ENCODE measurements at regions not wholly inside any gene's neighbourhood (a gene's known extent, or its start where the extent isn't known, plus 50 kb on each side); places are given as distances from the start of the nearest gene placed in this dataset.

DNA sequence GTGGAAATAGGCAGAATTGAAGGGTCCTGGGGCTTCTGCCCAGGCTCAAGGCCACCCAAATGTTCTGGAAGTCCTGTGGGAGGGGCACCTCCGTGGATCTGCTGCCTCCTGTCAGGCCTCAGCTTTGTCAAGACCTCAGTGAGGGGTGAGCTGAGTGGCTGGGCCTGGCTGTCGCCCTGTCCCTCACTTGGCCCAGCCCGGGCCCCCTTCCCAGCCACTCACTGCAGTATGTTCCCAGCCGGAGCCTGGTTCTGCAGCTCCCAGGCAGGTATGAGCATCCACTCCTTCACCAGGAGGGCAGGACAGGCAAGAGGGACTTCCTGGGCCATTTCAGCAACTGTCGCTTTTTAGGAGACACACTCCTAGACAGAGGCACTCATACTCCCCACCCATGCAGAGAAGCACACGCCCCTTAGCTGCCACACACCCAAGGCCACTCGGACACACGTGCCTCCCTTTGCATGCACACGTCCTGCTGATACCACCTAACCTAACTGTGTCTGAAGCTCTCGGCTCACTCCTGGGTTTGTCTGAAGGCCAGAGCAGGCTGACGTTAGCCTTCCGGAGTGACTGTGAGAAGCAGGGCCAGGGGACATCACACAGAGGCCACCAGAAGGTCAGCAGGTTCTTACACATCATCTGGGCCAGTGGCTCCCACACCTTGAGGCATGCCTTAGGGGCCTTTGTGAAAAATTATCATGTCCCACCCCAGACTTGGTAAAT, 72.2 kb upstream of the COL13A1 start:
- no peak overlapping the region for H3K4me3 ChIP-seq (ENCODE audit: low read length in 2 of 2)
- peaks cover 0 to 23% of the 10 kb centered on the region in 2 donors for H3K4me1 ChIP-seq (ENCODE audit: control insufficient read depth in 2 of 2, insufficient read depth in 2 of 2, low read length in 2 of 2)
- H3K27me3 ChIP-seq (ENCODE audit: control insufficient read depth in 2 of 2, insufficient read depth in 1 of 2, low read length in 1 of 2): peaks cover 0 to 2% of the 10 kb centered on the region in 2 donors
- WGBS: 96% methylated on average over 12 of the region's 12 CpGs
- H3K9me3 ChIP-seq (ENCODE audit: control insufficient read depth in 2 of 2, insufficient read depth in 1 of 2, low read length in 1 of 2): no peaks in the 10 kb centered on the region
- no peak overlapping the region for H3K27ac ChIP-seq (ENCODE audit: low read depth in 1 of 2, low read length in 1 of 2)
- no peaks in the 10 kb centered on the region for H3K36me3 ChIP-seq (ENCODE audit: control insufficient read depth in 2 of 2, insufficient read depth in 2 of 2, low read length in 1 of 2)
- DNase-seq (ENCODE audit: low read depth in 6 of 9, low spot score in 9 of 9): no peak

DNA sequence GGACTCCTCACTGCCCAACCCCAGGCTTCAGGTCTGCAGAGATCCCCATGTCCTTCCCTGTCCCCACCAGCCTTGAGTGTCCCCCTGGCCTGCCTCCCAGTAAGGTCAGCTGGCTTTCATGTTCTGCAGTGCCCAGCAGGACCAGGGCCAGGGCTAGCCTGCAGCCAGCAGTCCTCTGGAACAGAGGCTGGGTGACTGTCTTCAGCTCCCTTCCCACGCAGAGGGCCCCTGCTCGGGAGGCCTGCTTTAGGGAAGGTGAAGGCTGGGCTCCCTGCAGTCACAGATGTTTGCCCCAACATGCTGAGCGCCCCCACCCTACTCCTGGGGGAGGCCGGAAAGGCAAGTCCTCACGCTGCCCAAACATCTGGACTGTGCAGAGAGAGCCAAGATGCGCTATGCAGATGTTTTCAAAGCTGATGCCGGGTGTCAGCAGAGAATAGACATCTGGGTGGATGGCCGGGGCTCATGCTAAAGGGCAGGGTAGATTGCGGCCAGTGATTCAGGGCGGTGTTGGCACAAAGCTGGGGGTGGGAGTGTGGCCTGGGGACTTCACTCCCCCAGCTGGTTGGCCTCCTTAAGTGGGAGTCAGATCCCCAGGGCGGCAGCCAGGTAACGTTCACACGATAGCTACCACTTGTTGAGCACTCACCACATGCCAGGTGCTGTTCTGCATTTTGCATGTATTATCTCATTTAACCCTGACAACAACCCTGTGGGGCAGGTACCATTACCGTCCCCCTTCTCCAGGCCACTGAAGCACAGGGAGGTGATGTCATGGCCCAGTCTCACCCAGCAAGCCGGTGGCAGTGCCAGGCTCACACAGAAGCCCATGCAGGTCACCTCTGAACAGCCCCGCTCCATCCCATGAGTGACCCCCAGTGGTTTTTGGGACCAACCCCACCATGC, 71.2 kb upstream of the COL13A1 start:
- no peak overlapping the region for H3K4me3 ChIP-seq (ENCODE audit: low read length in 2 of 2)
- no peaks in the 10 kb centered on the region for H3K9me3 ChIP-seq (ENCODE audit: control insufficient read depth in 2 of 2, insufficient read depth in 1 of 2, low read length in 1 of 2)
- H3K4me1 ChIP-seq (ENCODE audit: control insufficient read depth in 2 of 2, insufficient read depth in 2 of 2, low read length in 2 of 2): peaks cover 0 to 33% of the 10 kb centered on the region in 2 donors
- WGBS: 86% methylated on average over 16 of the region's 16 CpGs
- peaks cover 0 to 4% of the 10 kb centered on the region in 2 donors for H3K27me3 ChIP-seq (ENCODE audit: control insufficient read depth in 2 of 2, insufficient read depth in 1 of 2, low read length in 1 of 2)
- H3K36me3 ChIP-seq (ENCODE audit: control insufficient read depth in 2 of 2, insufficient read depth in 2 of 2, low read length in 1 of 2): no peaks in the 10 kb centered on the region
- no peak overlapping the region for H3K27ac ChIP-seq (ENCODE audit: low read depth in 1 of 2, low read length in 1 of 2)
- DNase-seq (ENCODE audit: low read depth in 6 of 9, low spot score in 9 of 9): no peak

DNA sequence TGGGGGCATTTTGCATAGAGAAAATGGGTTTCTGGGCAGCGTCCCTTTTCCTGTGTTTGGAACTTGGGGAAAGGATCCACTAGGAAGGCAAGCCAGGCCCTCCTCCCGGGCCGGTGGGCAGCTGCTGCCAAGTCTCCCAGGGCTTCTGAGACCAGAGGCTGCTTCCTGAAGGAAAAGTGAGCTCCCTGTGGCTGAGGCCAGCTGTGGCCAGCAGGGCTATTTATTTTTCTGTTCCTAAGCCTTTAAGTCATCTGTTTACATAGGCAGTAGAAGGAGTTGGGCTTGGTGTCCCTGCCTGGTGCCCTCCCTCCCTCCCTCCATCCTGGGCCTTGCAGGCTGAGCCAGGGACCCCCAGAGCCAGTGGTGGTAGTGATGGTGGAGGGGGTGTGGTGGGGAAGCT, 70.5 kb upstream of the COL13A1 start:
- WGBS: 94% methylated on average over 3 of the region's 3 CpGs
- Histone ChIP-seq H3K9me3 (ENCODE audit: control insufficient read depth in 2 of 2, insufficient read depth in 1 of 2, low read length in 1 of 2) (no peaks in the 10 kb centered on the region), H3K27ac (ENCODE audit: low read depth in 1 of 2, low read length in 1 of 2) (no peak overlapping the region), H3K36me3 (ENCODE audit: control insufficient read depth in 2 of 2, insufficient read depth in 2 of 2, low read length in 1 of 2) (no peaks in the 10 kb centered on the region), H3K27me3 (ENCODE audit: control insufficient read depth in 2 of 2, insufficient read depth in 1 of 2, low read length in 1 of 2) (peaks cover 0 to 4% of the 10 kb centered on the region in 2 donors), H3K4me1 (ENCODE audit: control insufficient read depth in 2 of 2, insufficient read depth in 2 of 2, low read length in 2 of 2) (peaks cover 0 to 34% of the 10 kb centered on the region in 2 donors), H3K4me3 (ENCODE audit: low read length in 2 of 2) (no peak overlapping the region)
- DNase-seq (ENCODE audit: low read depth in 6 of 9, low spot score in 9 of 9): no peak

DNA sequence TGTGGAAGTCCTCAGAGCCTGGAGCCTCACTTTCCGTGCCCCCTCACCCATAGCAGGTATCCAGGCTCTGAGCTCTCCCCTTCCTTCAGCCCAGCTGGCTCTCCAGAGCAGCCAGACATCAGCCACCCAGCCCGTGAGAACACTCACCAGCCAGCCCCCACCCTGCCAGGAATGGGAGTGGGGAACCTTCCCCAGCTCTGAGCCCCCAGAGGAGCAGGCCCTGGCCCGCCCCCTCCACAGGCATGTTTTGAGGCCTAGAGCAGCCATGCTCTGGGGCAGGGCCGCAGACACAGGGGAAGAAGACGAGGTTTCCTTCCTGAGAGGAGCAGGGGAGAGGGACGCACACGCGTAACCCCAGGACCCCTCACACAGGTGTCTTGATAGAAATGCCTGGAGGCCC, 70.0 kb upstream of the COL13A1 start:
- peak in 1 of 9 donors; percentile 28 for DNase-seq (ENCODE audit: low read depth in 6 of 9, low spot score in 9 of 9)
- H3K4me3 ChIP-seq (ENCODE audit: low read length in 2 of 2): no peak overlapping the region
- H3K9me3 ChIP-seq (ENCODE audit: control insufficient read depth in 2 of 2, insufficient read depth in 1 of 2, low read length in 1 of 2): no peaks in the 10 kb centered on the region
- no peaks in the 10 kb centered on the region for H3K36me3 ChIP-seq (ENCODE audit: control insufficient read depth in 2 of 2, insufficient read depth in 2 of 2, low read length in 1 of 2)
- no peak overlapping the region for H3K27ac ChIP-seq (ENCODE audit: low read depth in 1 of 2, low read length in 1 of 2)
- peaks cover 0 to 34% of the 10 kb centered on the region in 2 donors for H3K4me1 ChIP-seq (ENCODE audit: control insufficient read depth in 2 of 2, insufficient read depth in 2 of 2, low read length in 2 of 2)
- H3K27me3 ChIP-seq (ENCODE audit: control insufficient read depth in 2 of 2, insufficient read depth in 1 of 2, low read length in 1 of 2): peaks cover 0 to 3% of the 10 kb centered on the region in 2 donors
- WGBS: 63% methylated on average over 8 of the region's 8 CpGs

DNA sequence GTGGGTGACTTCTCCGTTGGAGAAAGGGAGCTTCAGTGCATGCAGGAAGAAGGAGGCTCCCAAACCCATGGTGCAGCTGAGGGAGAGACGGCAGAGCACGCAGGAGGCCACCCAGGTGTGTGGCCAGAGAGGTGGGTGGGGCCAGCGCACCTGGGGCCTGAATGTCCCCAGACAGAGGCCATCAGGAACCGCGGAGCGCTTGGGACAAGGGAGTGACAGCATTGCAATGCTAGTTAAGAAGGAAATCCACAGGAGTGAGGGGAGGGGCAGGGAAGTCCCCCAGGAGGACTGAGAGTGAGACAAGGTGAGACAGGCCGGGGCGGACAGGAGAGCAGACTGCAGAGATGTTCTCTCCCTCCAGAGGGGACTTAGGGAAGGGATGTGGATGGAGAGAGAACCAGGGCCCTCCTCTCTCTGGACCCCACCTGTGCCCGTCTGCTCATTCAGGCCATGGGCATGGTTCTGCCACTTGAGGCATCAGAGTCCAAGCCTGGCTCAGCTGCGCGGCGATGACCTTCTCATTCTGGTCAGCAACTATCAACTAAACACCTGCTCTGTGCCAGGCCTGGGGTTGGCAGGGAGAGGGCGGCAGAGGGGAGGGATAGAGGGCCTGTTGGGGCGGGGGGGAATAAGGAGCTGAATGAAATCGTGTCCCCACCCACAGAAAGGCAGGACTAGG, 69.4 kb upstream of the COL13A1 start:
- no peak for DNase-seq (ENCODE audit: low read depth in 6 of 9, low spot score in 9 of 9)
- no peaks in the 10 kb centered on the region for H3K9me3 ChIP-seq (ENCODE audit: control insufficient read depth in 2 of 2, insufficient read depth in 1 of 2, low read length in 1 of 2)
- H3K4me1 ChIP-seq (ENCODE audit: control insufficient read depth in 2 of 2, insufficient read depth in 2 of 2, low read length in 2 of 2): peaks cover 0 to 34% of the 10 kb centered on the region in 2 donors
- H3K4me3 ChIP-seq (ENCODE audit: low read length in 2 of 2): no peak overlapping the region
- WGBS: 90% methylated on average over 16 of the region's 16 CpGs
- peaks cover 0 to 2% of the 10 kb centered on the region in 2 donors for H3K27me3 ChIP-seq (ENCODE audit: control insufficient read depth in 2 of 2, insufficient read depth in 1 of 2, low read length in 1 of 2)
- no peak overlapping the region for H3K27ac ChIP-seq (ENCODE audit: low read depth in 1 of 2, low read length in 1 of 2)
- H3K36me3 ChIP-seq (ENCODE audit: control insufficient read depth in 2 of 2, insufficient read depth in 2 of 2, low read length in 1 of 2): no peaks in the 10 kb centered on the region

DNA sequence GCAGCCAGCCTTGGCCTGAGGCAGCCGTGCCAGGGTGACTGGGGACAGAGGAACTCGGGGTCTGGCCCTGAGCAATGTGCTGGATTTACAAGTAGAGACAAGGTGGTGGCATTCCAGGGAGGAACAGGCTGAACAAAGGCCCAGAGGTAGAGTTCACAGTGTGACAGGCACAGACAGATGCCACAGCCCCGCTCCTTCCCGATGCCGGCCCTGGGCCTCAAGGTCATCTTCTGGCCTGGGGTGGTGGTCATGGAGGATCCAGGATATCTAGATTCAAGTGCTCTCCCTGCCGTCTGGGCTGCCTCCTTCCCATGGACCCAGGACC, 68.9 kb upstream of the COL13A1 start:
- Histone ChIP-seq H3K27me3 (ENCODE audit: control insufficient read depth in 2 of 2, insufficient read depth in 1 of 2, low read length in 1 of 2) (peaks cover 0 to 2% of the 10 kb centered on the region in 2 donors), H3K4me1 (ENCODE audit: control insufficient read depth in 2 of 2, insufficient read depth in 2 of 2, low read length in 2 of 2) (peaks cover 0 to 34% of the 10 kb centered on the region in 2 donors), H3K36me3 (ENCODE audit: control insufficient read depth in 2 of 2, insufficient read depth in 2 of 2, low read length in 1 of 2) (no peaks in the 10 kb centered on the region), H3K27ac (ENCODE audit: low read depth in 1 of 2, low read length in 1 of 2) (no peak overlapping the region), H3K4me3 (ENCODE audit: low read length in 2 of 2) (no peak overlapping the region), H3K9me3 (ENCODE audit: control insufficient read depth in 2 of 2, insufficient read depth in 1 of 2, low read length in 1 of 2) (no peaks in the 10 kb centered on the region)
- no peak for DNase-seq (ENCODE audit: low read depth in 6 of 9, low spot score in 9 of 9)
- WGBS: 95% methylated on average over 6 of the region's 6 CpGs

DNA sequence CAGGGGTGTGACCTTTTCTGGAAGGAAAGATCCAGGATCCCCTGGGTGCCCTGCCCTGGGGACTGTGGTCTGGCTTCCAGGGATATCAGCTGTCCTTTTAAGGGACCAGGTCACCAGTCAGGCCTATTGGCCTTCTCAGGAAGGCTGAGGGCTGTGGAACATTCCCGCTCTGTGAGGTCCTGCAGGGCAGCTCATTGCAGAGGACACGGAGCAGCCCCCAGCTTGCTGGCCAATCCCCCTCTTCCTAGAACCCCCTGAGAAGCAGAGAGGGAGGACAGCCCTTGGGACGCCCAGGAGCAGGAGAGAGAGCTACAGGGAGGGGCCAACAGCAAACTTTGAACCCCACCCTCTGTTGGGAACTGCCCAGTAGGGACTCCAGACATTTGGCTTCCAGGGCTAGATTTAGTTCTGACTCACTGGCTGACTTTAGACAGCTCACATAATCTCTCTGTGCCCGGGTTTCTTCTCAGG, 67.9 kb upstream of the COL13A1 start:
- WGBS: 96% methylated on average over 4 of the region's 4 CpGs
- Histone ChIP-seq H3K27ac (ENCODE audit: low read depth in 1 of 2, low read length in 1 of 2) (no peak overlapping the region), H3K4me1 (ENCODE audit: control insufficient read depth in 2 of 2, insufficient read depth in 2 of 2, low read length in 2 of 2) (peaks cover 0 to 34% of the 10 kb centered on the region in 2 donors), H3K36me3 (ENCODE audit: control insufficient read depth in 2 of 2, insufficient read depth in 2 of 2, low read length in 1 of 2) (no peaks in the 10 kb centered on the region), H3K27me3 (ENCODE audit: control insufficient read depth in 2 of 2, insufficient read depth in 1 of 2, low read length in 1 of 2) (peaks cover 0 to 2% of the 10 kb centered on the region in 2 donors), H3K4me3 (ENCODE audit: low read length in 2 of 2) (no peak overlapping the region), H3K9me3 (ENCODE audit: control insufficient read depth in 2 of 2, insufficient read depth in 1 of 2, low read length in 1 of 2) (no peaks in the 10 kb centered on the region)
- no peak for DNase-seq (ENCODE audit: low read depth in 6 of 9, low spot score in 9 of 9)

DNA sequence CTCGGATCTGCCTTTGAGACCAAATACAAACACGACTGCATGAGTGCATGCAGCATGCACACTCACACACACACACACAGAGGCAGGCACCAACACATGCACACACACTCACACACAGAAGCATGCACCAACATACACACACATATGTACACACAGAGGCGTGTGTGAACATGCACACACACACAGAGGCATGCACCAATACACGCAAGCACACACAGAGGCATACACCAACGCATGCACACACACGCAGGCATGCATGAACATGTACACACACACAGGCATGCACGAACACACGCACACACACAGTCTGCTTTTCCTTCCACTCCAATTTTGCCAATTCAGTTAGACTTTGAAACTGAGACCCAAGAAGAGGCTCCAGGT, 67.3 kb upstream of the COL13A1 start:
- Histone ChIP-seq H3K9me3 (ENCODE audit: control insufficient read depth in 2 of 2, insufficient read depth in 1 of 2, low read length in 1 of 2) (no peaks in the 10 kb centered on the region), H3K27ac (ENCODE audit: low read depth in 1 of 2, low read length in 1 of 2) (no peak overlapping the region), H3K4me1 (ENCODE audit: control insufficient read depth in 2 of 2, insufficient read depth in 2 of 2, low read length in 2 of 2) (peaks cover 0 to 34% of the 10 kb centered on the region in 2 donors), H3K4me3 (ENCODE audit: low read length in 2 of 2) (no peak overlapping the region), H3K36me3 (ENCODE audit: control insufficient read depth in 2 of 2, insufficient read depth in 2 of 2, low read length in 1 of 2) (no peaks in the 10 kb centered on the region), H3K27me3 (ENCODE audit: control insufficient read depth in 2 of 2, insufficient read depth in 1 of 2, low read length in 1 of 2) (peaks cover 0 to 2% of the 10 kb centered on the region in 2 donors)
- DNase-seq (ENCODE audit: low read depth in 6 of 9, low spot score in 9 of 9): no peak
- 88% methylated on average over 8 of the region's 8 CpGs for WGBS
